IMR-90 (cell line): ENCODE measurements at regions not wholly inside any gene's neighbourhood (a gene's known extent, or its start where the extent isn't known, plus 50 kb on each side); places are given as distances from the start of the nearest gene placed in this dataset.

Source experiments
- ATAC-seq: fragments of 200-7000 bp; cut with Tn5 transposase; 2 replicates; pipeline ENCODE4 v1.9.1; 2020; ENCODE audit warnings: low read depth, mild to moderate bottlenecking, moderate library complexity
- BruUV-seq: library from RNA; stranded (reverse); fragments of 400-500 nt; replicated peaks from 2 replicates; lab custom pipeline; 2021; lab: Mats Ljungman, UMichigan
- CTCF ChIA-PET: fragments of 300-600 bp; formaldehyde crosslinking; extraction: SDS; loops from one replicate; lab custom pipeline; 2021; ENCODE audit warnings: antibody characterized with exemption; lab: Yijun Ruan, JAX
- POLR2A ChIA-PET: fragments of 300-600 bp; sonication (Branson Sonifier 250); formaldehyde crosslinking; loops from one replicate; lab custom pipeline; 2022; ENCODE audit warnings: antibody characterized with exemption; ENCODE audit not compliant: unreplicated experiment; lab: Charles Lee
- DNase-seq: peaks from one replicate; pipeline ENCODE4 v3.0.0; 2013
- H2AFZ ChIP-seq: replicated peaks from 2 replicates; pipeline ENCODE3; 2013; ENCODE audit warnings: low read length, mild to moderate bottlenecking; ENCODE audit not compliant: poor library complexity
- H2AK5ac ChIP-seq: 2 replicates; pipeline ENCODE4 v1.6.1; 2013; ENCODE audit warnings: low read depth, low read length, inconsistent platforms
- H2AK9ac ChIP-seq: replicated peaks from 2 replicates; pipeline ENCODE3; 2013; ENCODE audit warnings: mild to moderate bottlenecking, low read depth, low read length, moderate library complexity; ENCODE audit not compliant: poor library complexity
- H2BK120ac ChIP-seq: 2 replicates; pipeline ENCODE4 v1.6.1; 2013; ENCODE audit warnings: low read depth, low read length, inconsistent platforms
- H2BK15ac ChIP-seq: 3 replicates; pipeline ENCODE4 v1.6.1; 2013; ENCODE audit warnings: low read depth, low read length, inconsistent platforms
- H2BK20ac ChIP-seq: 2 replicates; pipeline ENCODE4 v1.6.1; 2013; ENCODE audit warnings: low read depth, mild to moderate bottlenecking, inconsistent platforms, low read length, moderate library complexity
- H2BK5ac ChIP-seq: 2 replicates; pipeline ENCODE4 v1.6.1; 2013; ENCODE audit warnings: mild to moderate bottlenecking, low read depth, low read length, inconsistent platforms; ENCODE audit not compliant: poor library complexity, severe bottlenecking
- H3K14ac ChIP-seq: replicated peaks from 2 replicates; pipeline ENCODE4 v1.6.1; 2013; ENCODE audit warnings: low read depth, low read length, inconsistent platforms
- H3K18ac ChIP-seq: 2 replicates; pipeline ENCODE4 v1.6.1; 2013; ENCODE audit warnings: low read depth, low read length, control low read depth
- H3K23ac ChIP-seq: 2 replicates; pipeline ENCODE4 v1.6.1; 2013; ENCODE audit warnings: low read depth, low read length, inconsistent platforms
- H3K27ac ChIP-seq: 2 replicates; pipeline ENCODE4 v1.5.1; 2013; ENCODE audit warnings: mild to moderate bottlenecking, control low read depth, low read length; ENCODE audit not compliant: insufficient read depth
- H3K27me3 ChIP-seq: 2 replicates; pipeline ENCODE4 v1.6.1; 2013; ENCODE audit warnings: low read length; ENCODE audit not compliant: control insufficient read depth, insufficient read depth
- H3K36me3 ChIP-seq: 2 replicates; pipeline ENCODE4 v1.6.1; 2013; ENCODE audit warnings: low read length, mixed read lengths; ENCODE audit not compliant: control insufficient read depth, insufficient read depth
- H3K4ac ChIP-seq: 2 replicates; pipeline ENCODE4 v1.6.1; 2013; ENCODE audit warnings: low read depth, low read length, inconsistent platforms
- H3K4me1 ChIP-seq: 2 replicates; pipeline ENCODE4 v1.6.1; 2013; ENCODE audit warnings: low read length, mixed read lengths; ENCODE audit not compliant: control insufficient read depth, insufficient read depth
- H3K4me2 ChIP-seq: 2 replicates; pipeline ENCODE4 v1.6.1; 2013; ENCODE audit warnings: low read depth, mild to moderate bottlenecking, control low read depth, low read length, moderate library complexity
- H3K4me3 ChIP-seq: 2 replicates; pipeline ENCODE4 v1.5.1; 2013; ENCODE audit warnings: low read depth, mild to moderate bottlenecking, control low read depth, low read length, moderate library complexity; ENCODE audit not compliant: insufficient read depth
- H3K56ac ChIP-seq: 2 replicates; pipeline ENCODE4 v1.6.1; 2013; ENCODE audit warnings: low read length, inconsistent platforms; ENCODE audit not compliant: insufficient read depth; ENCODE audit errors: extremely low read depth
- H3K79me1 ChIP-seq, 2 experiments: 2 replicates each; pipeline ENCODE4 v1.6.1; 2013; ENCODE audit warnings: low read length in 2 of 2, inconsistent platforms in 1 of 2, low read depth in 1 of 2
- H3K9ac ChIP-seq: 2 replicates; pipeline ENCODE4 v1.6.1; 2013; ENCODE audit warnings: low read depth, low read length, control low read depth
- H3K9me1 ChIP-seq: 2 replicates; pipeline ENCODE4 v1.6.1; 2013; ENCODE audit warnings: low read length, inconsistent platforms; ENCODE audit not compliant: insufficient read depth
- H3K9me3 ChIP-seq: 2 replicates; pipeline ENCODE4 v1.6.1; 2013; ENCODE audit warnings: low read length; ENCODE audit not compliant: control insufficient read depth, insufficient read depth
- H4K20me1 ChIP-seq: 2 replicates; pipeline ENCODE4 v1.6.1; 2013; ENCODE audit warnings: low read length, inconsistent platforms; ENCODE audit not compliant: insufficient read depth
- H4K5ac ChIP-seq: 2 replicates; pipeline ENCODE4 v1.6.1; 2013; ENCODE audit warnings: mild to moderate bottlenecking, low read depth, low read length, control low read depth
- H4K8ac ChIP-seq, 2 experiments: 2 replicates each; pipeline ENCODE4 v1.6.1; 2013; ENCODE audit warnings: low read depth in 2 of 2, low read length in 2 of 2, control low read depth in 1 of 2, inconsistent platforms in 1 of 2
- H4K91ac ChIP-seq: 2 replicates; pipeline ENCODE4 v1.6.1; 2013; ENCODE audit warnings: low read depth, low read length, inconsistent platforms; ENCODE audit not compliant: insufficient read depth
- CEBPB ChIP-seq: IDR thresholded peaks from 2 replicates; pipeline ENCODE4 v1.6.1; 2012; ENCODE audit warnings: low read depth, low read length, improper control_type of control experiment
- MXI1 ChIP-seq: IDR thresholded peaks from 2 replicates; pipeline ENCODE4 v1.6.1; 2012; ENCODE audit warnings: low read depth, mild to moderate bottlenecking, low read length, moderate library complexity, borderline replicate concordance
- POLR2A ChIP-seq: IDR thresholded peaks from 2 replicates; pipeline ENCODE4 v1.6.1; 2012; ENCODE audit warnings: mild to moderate bottlenecking, low read depth, low read length
- RCOR1 ChIP-seq: IDR thresholded peaks from 2 replicates; pipeline ENCODE4 v1.6.1; 2012; ENCODE audit warnings: mild to moderate bottlenecking, low read length, improper control_type of control experiment; ENCODE audit not compliant: insufficient replicate concordance
- WGBS, 2 experiments: methylation state at CpG; one replicate each; pipeline versions ENCODE4 v1.1.5 to v1.1.7; 2013; ENCODE audit warnings: missing lambda C conversion rate in 2 of 2; ENCODE audit not compliant: insufficient read length in 1 of 2; ENCODE audit errors: extremely low coverage in 2 of 2; 5-methylcytosine and 5-hydroxymethylcytosine counted together
- dilution Hi-C: fragments of 300-500 bp; cut with HindIII; formaldehyde crosslinking; loops from one replicate; pipeline ENCODE4 v1.14.3; 2018; ENCODE audit warnings: low sequenced_read_pairs; ENCODE audit not compliant: unreplicated experiment
- in situ Hi-C: fragments of 300-500 bp; cut with MboI; formaldehyde crosslinking; loops from 3 replicates; pipeline ENCODE4 v1.14.3; 2019; ENCODE audit warnings: low sequenced_read_pairs, inconsistent platforms, mixed read lengths
- intact Hi-C: fragments of 100-400 bp; cut with micrococcal nuclease; formaldehyde crosslinking; loops from 2 replicates; pipeline ENCODE4 v1.10.0; 2022
- TF ChIP-seq, protein P1 (sequence below): fragments of 150-350 bp; IDR thresholded peaks from 2 replicates; pipeline ENCODE4 v1.6.1; 2016; ENCODE audit warnings: low read depth, mild to moderate bottlenecking, low read length, moderate library complexity, borderline replicate concordance

DNA sequence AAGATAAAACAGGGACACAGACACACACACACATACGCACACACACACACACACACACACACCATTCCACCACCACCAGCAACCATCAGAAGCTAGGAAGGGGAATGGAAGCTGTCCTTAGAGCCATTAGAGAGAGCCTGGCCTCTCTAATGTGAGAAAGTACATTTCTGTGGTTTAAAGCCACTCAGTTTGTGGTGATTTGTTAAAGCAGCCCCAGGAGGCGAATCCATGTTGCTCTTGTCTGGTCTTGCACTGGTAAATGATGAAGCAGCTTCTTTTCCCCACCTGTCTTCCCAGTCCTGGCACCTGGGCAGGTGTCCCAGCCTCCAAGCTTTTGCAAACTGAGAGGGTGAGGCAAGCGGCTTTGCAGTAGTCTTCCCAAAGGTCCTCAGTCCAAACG, 118.9 kb upstream of the KL start:
- ChIA-PET POLR2A (no interaction called here), CTCF (no interaction called here)
- Histone ChIP-seq H3K9me3 (peaks cover 2% of the 10 kb centered on the region; the same call in 1 of the 2 replicates), H3K36me3 (no peaks in the 10 kb centered on the region), H3K27me3 (no peaks in the 10 kb centered on the region), H3K14ac (no peak overlapping the region), H2AK5ac (peak overlapping the region; percentile 64; the same call in 1 of the 2 replicates), H4K5ac (no peak overlapping the region), H2AK9ac (no peak overlapping the region), H4K20me1 (no peaks in the 10 kb centered on the region), H3K79me1 (no peaks in the 10 kb centered on the region), H2BK5ac (no peak overlapping the region), H2BK15ac (peak overlapping the region; percentile 63; the same call in 1 of the 3 replicates), H3K4me3 (no peak overlapping the region), H3K9ac (no peak overlapping the region), H4K8ac (no peak overlapping the region), H3K4me1 (no peaks in the 10 kb centered on the region; the same call in none of the 2 replicates), H3K4me2 (no peak overlapping the region), H3K23ac (no peak overlapping the region), H3K9me1 (peaks cover 5% of the 10 kb centered on the region), H2AFZ (no peak overlapping the region), H4K91ac (no peak overlapping the region), H3K56ac (no peak overlapping the region), H2BK20ac (no peak overlapping the region), H2BK120ac (no peak overlapping the region), H3K27ac (no peak overlapping the region), H3K18ac (no peak overlapping the region), H3K4ac (0 out of 2 replicates have a peak overlapping the region, but pooled peaks have one; percentile 9)
- DNase-seq (no peak), ATAC-seq (no peak)
- no peak for TF ChIP-seq CEBPB
- TF ChIP-seq MXI1: no peak
- TF ChIP-seq, protein P1, sequence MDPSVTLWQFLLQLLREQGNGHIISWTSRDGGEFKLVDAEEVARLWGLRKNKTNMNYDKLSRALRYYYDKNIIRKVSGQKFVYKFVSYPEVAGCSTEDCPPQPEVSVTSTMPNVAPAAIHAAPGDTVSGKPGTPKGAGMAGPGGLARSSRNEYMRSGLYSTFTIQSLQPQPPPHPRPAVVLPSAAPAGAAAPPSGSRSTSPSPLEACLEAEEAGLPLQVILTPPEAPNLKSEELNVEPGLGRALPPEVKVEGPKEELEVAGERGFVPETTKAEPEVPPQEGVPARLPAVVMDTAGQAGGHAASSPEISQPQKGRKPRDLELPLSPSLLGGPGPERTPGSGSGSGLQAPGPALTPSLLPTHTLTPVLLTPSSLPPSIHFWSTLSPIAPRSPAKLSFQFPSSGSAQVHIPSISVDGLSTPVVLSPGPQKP: no peak
- TF ChIP-seq POLR2A: no peak
- no peak for TF ChIP-seq RCOR1
- dilution Hi-C loops: no loop called here
- in situ Hi-C loops: no loop called here
- no TSS peak for BruUV-seq
- intact Hi-C loops: no loop called here
- 67% methylated on average over 1 of the region's 4 CpGs; no CpG with 5 or more reads in 1 of the 2 experiments for WGBS, 2 experiments
